A549 (cell line): ENCODE measurements at regions not wholly inside any gene's neighbourhood (a gene's known extent, or its start where the extent isn't known, plus 50 kb on each side); places are given as distances from the start of the nearest gene placed in this dataset.
"Not testable (repeated sequence)": the region's sequence is repeated elsewhere in the genome, so short reads cannot be mapped to it uniquely, and the experiment has no call there.

Experiments
- ATAC-seq, 2 experiments: fragments of 200-7000 bp in 1 of 2; fragments of >200 bp in 1 of 2; cut with Nextera tagmentation in 1 of 2; cut with Tn5 transposase in 1 of 2; 3 replicates each; pipeline versions ENCODE4 v1.8.0 to v1.9.1; 2018 to 2020; ENCODE audit warnings: mild to moderate bottlenecking in 1 of 2, moderate library complexity in 1 of 2
- CTCF ChIA-PET: fragments of 300-600 bp; sonication (Branson Sonifier 250); formaldehyde crosslinking; extraction: SDS; loops from one replicate; lab custom pipeline; 2021; ENCODE audit warnings: antibody characterized with exemption, inconsistent platforms; lab: Yijun Ruan, JAX
- POLR2A ChIA-PET: fragments of 350-600 bp; formaldehyde crosslinking; extraction: SDS; loops from one replicate; lab custom pipeline; 2021; ENCODE audit warnings: antibody characterized with exemption, inconsistent platforms; lab: Yijun Ruan, JAX
- DNase-seq, 2 experiments: peaks; one replicate each; pipeline versions ENCODE4 v3.0.0 to v3.0.0-alpha.2; 2011 to 2016; ENCODE audit warnings: low read depth in 1 of 2, low spot score in 1 of 2
- FAIRE-seq: peaks from 2 replicates; lab custom pipeline; 2011; peaks lifted over from hg19 to GRCh38; lab: Jason Lieb, UNC
- H3K27ac ChIP-seq, 2 experiments: fragments of >200 bp; sonication (Bioruptor Twin); formaldehyde crosslinking; 3 replicates each; pipeline ENCODE4 v1.5.1; 2016 to 2017
- H3K4me1 ChIP-seq: fragments of >200 bp; sonication (Bioruptor Twin); formaldehyde crosslinking; 3 replicates; pipeline ENCODE4 v1.6.1; 2016
- H3K4me2 ChIP-seq: fragments of >200 bp; sonication (Bioruptor Twin); formaldehyde crosslinking; 3 replicates; pipeline ENCODE4 v1.6.1; 2016
- H3K4me3 ChIP-seq: fragments of >200 bp; sonication (Bioruptor Twin); formaldehyde crosslinking; 3 replicates; pipeline ENCODE4 v1.5.1; 2016
- H3K9me3 ChIP-seq: fragments of >200 bp; sonication (Bioruptor Twin); formaldehyde crosslinking; 3 replicates; pipeline ENCODE4 v1.6.1; 2016
- BCL3 ChIP-seq: fragments of >200 bp; sonication (Bioruptor Twin); formaldehyde crosslinking; IDR thresholded peaks from 3 replicates; pipeline ENCODE4 v1.6.1; 2016
- CBX2 ChIP-seq: fragments of 200-600 bp; sonication (generic); IDR thresholded peaks from 2 replicates; pipeline ENCODE4 v1.6.1; 2016; ENCODE audit warnings: low read depth, mild to moderate bottlenecking, borderline replicate concordance
- E2F6 ChIP-seq: IDR thresholded peaks from 2 replicates; pipeline ENCODE4 v1.6.1; 2012; ENCODE audit warnings: low read depth, borderline replicate concordance
- EP300 ChIP-seq, 2 experiments: fragments of >200 bp; sonication (Bioruptor Twin); formaldehyde crosslinking; IDR thresholded peaks; 2 replicates in 1 of 2; 3 replicates in 1 of 2; pipeline ENCODE4 v1.6.1; 2016 to 2017
- HES2 ChIP-seq: fragments of >200 bp; sonication (Bioruptor Twin); formaldehyde crosslinking; IDR thresholded peaks from 2 replicates; pipeline ENCODE4 v1.6.1; 2016
- HEYL ChIP-seq: fragments of 250-450 bp; sonication (Bioruptor Pico); IDR thresholded peaks from 2 replicates; pipeline ENCODE4 v1.8.0; 2021; ENCODE audit warnings: mild to moderate bottlenecking, moderate library complexity
- HOXA7 ChIP-seq: fragments of 250-450 bp; sonication (Bioruptor Pico); IDR thresholded peaks from 2 replicates; pipeline ENCODE4 v1.5.0; 2020; ENCODE audit warnings: mild to moderate bottlenecking, moderate library complexity
- HOXB13 ChIP-seq: fragments of 250-450 bp; sonication (Bioruptor Pico); IDR thresholded peaks from 2 replicates; pipeline ENCODE4 v1.5.0; 2020; ENCODE audit warnings: low read depth, mild to moderate bottlenecking, moderate library complexity
- HOXB5 ChIP-seq: fragments of 250-450 bp; sonication (Bioruptor Pico); IDR thresholded peaks from 2 replicates; pipeline ENCODE4 v1.5.0; 2020; ENCODE audit warnings: mild to moderate bottlenecking, moderate library complexity
- JUN ChIP-seq, 2 experiments: fragments of >200 bp; sonication (Bioruptor Twin); formaldehyde crosslinking; IDR thresholded peaks; 2 replicates in 1 of 2; 3 replicates in 1 of 2; pipeline ENCODE4 v1.6.1; 2016 to 2017
- KDM1A ChIP-seq: fragments of 200-600 bp; sonication (generic); IDR thresholded peaks from 2 replicates; pipeline ENCODE4 v1.6.1; 2016; ENCODE audit warnings: low read depth, mild to moderate bottlenecking
- MAFK ChIP-seq: fragments of 450-650 bp; IDR thresholded peaks from 2 replicates; pipeline ENCODE4 v1.6.1; 2014; ENCODE audit not compliant: partially characterized antibody
- MAX ChIP-seq: IDR thresholded peaks from 2 replicates; pipeline ENCODE4 v1.6.1; 2012
- NR3C1 ChIP-seq: fragments of >200 bp; sonication (Bioruptor Twin); formaldehyde crosslinking; IDR thresholded peaks from 3 replicates; pipeline ENCODE4 v1.6.1; 2017
- PHF8 ChIP-seq: fragments of 200-600 bp; sonication (generic); IDR thresholded peaks from 2 replicates; pipeline ENCODE4 v1.6.1; 2016; ENCODE audit warnings: low read depth, mild to moderate bottlenecking, antibody characterized with exemption, moderate library complexity, borderline replicate concordance
- POLR2A ChIP-seq: IDR thresholded peaks from 2 replicates; pipeline ENCODE4 v1.6.1; 2012; ENCODE audit warnings: mild to moderate bottlenecking, low read length
- REST ChIP-seq: fragments of 200-600 bp; sonication (generic); IDR thresholded peaks from 2 replicates; pipeline ENCODE4 v1.6.1; 2016; ENCODE audit warnings: antibody characterized with exemption, mild to moderate bottlenecking, moderate library complexity
- RFX5 ChIP-seq: fragments of 450-650 bp; IDR thresholded peaks from 2 replicates; pipeline ENCODE4 v1.7.1; 2014; ENCODE audit warnings: antibody characterized with exemption, mild to moderate bottlenecking, moderate library complexity
- RNF2 ChIP-seq: fragments of 200-600 bp; sonication (generic); IDR thresholded peaks from 2 replicates; pipeline ENCODE4 v1.6.1; 2016; ENCODE audit warnings: low read depth, mild to moderate bottlenecking, antibody characterized with exemption, moderate library complexity, borderline replicate concordance
- ZC3H11A ChIP-seq: fragments of 450-650 bp; IDR thresholded peaks from 2 replicates; pipeline ENCODE4 v1.6.1; 2014; ENCODE audit warnings: antibody characterized with exemption, mild to moderate bottlenecking
- ZNF302 ChIP-seq: fragments of 250-450 bp; sonication (Bioruptor Pico); IDR thresholded peaks from 2 replicates; pipeline ENCODE4 v1.9.0; 2021; ENCODE audit warnings: inconsistent platforms, mild to moderate bottlenecking, moderate library complexity
- ZSCAN20 ChIP-seq: fragments of 250-450 bp; sonication (Bioruptor Pico); IDR thresholded peaks from 2 replicates; pipeline ENCODE4 v1.8.0; 2022; ENCODE audit warnings: mild to moderate bottlenecking, moderate library complexity
- WGBS: methylation state at CpG from one replicate; pipeline ENCODE4 v1.1.6; 2017; ENCODE audit errors: missing lambda C conversion rate; 5-methylcytosine and 5-hydroxymethylcytosine counted together

DNA sequence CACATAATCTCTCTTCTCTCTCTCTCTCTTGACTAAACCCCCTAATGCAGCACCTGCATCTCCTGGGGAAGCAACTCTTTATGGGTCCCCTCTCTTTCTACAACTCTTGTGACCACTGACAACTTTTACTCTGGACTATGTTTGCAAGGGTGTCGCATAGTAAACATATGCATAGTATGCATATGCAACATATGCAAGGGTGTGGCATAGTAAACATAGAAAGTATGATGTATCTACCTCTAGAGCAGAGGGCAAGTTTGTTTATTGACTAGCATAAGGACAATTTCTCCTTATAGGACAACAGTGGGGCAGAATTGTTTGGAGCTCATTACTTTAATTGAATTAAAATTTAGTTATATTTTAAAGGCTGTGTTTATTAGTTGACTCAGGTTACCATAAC lies 462.5 kb downstream of the AMY1C start:
- ChIA-PET POLR2A (no interaction called here), CTCF (no interaction called here)
- Histone ChIP-seq H3K4me2 (no peak overlapping the region), H3K9me3 (no peaks in the 10 kb centered on the region), H3K4me1 (no peaks in the 10 kb centered on the region), H3K27ac (no peak overlapping the region), H3K4me3 (no peak overlapping the region)
- FAIRE-seq: no peak
- no peak for ATAC-seq
- 13% methylated on average over 1 of the region's 1 CpG for WGBS
- TF ChIP-seq HOXA7 (CRISPR knock-in tag) (no peak), RFX5 (no peak), HOXB13 (CRISPR knock-in tag) (no peak), JUN (IDR thresholded peaks at IDR 0.05) (no peak), EP300 (IDR thresholded peaks at IDR 0.05) (no peak), HOXB5 (no peak), NR3C1 (no peak), ZSCAN20 (CRISPR knock-in tag) (no peak), HEYL (CRISPR knock-in tag) (no peak), E2F6 (no peak), MAFK (no peak), PHF8 (no peak), REST (no peak), BCL3 (no peak), ZNF302 (no peak), MAX (no peak), CBX2 (no peak), POLR2A (no peak)
- no peak for DNase-seq

DNA sequence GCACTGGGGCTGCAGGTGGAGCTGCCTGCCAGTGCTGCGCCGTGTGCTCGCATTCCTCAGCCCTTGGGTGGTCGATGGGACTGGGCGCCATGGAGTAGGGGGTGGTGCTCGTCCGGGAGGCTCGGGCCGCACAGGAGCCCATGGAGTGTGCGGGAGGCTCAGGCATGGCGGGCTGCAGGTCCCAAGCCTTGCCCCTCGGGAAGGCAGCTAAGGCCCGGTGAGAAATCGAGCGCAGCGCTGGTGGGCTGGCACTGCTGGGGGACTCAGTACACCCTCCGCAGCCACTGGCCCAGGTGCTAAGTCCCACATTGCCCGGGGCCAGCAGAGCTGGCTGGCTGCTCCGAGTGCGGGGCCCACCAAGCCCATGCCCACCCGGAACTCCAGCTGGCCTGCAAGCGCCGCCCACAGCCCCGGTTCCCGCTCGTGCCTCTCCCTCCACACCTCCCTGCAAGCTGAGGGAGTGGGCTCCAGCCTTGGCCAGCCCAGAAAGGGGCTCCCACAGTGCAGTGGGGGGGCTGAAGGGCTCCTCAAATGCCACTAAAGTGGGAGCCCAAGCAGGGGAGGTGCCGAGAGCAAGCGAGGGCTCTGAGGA lies 467.8 kb downstream of the AMY1C start:
- POLR2A ChIA-PET, H3K9me3 ChIP-seq, DNase-seq, H3K4me1 ChIP-seq, H3K4me2 ChIP-seq, H3K4me3 ChIP-seq, H3K27ac ChIP-seq, FAIRE-seq, CTCF ChIA-PET, ATAC-seq: not testable (repeated sequence)
- WGBS: 13% methylated on average over 3 of the region's 28 CpGs

- FAIRE-seq (no peak), DNase-seq (no peak), ATAC-seq (no peak)
- TF ChIP-seq RNF2 (no peak), ZC3H11A (no peak), KDM1A (no peak), EP300 (IDR thresholded peaks at IDR 0.05) (no peak), POLR2A (no peak), JUN (IDR thresholded peaks at IDR 0.05) (no peak), E2F6 (no peak), CBX2 (no peak), HES2 (no peak)
- Histone ChIP-seq H3K4me2 (no peak overlapping the region), H3K27ac (no peak overlapping the region), H3K4me1 (no peaks in the 10 kb centered on the region), H3K9me3 (no peaks in the 10 kb centered on the region), H3K4me3 (no peak overlapping the region)
- CTCF ChIA-PET: no interaction called here
- 3% methylated on average over 3 of the region's 3 CpGs for WGBS
- POLR2A ChIA-PET: no interaction called here
Measured at GRCh38 chr1:104229860-104230259, 480.2 kb downstream of the AMY1C start.
